Skeletal muscle cell (primary cell): ENCODE measurements at regions not wholly inside any gene's neighbourhood (a gene's known extent, or its start where the extent isn't known, plus 50 kb on each side); places are given as distances from the start of the nearest gene placed in this dataset.

Experiments used
- DNase-seq: peaks from one replicate; pipeline ENCODE4 v3.0.0-alpha.2; 2010; ENCODE audit warnings: low read depth
- H3K4me3 ChIP-seq: 2 replicates; pipeline ENCODE4 v1.5.1; 2011; ENCODE audit warnings: low read depth, mild to moderate bottlenecking, control low read depth, low read length, moderate library complexity

- H3K4me3 ChIP-seq, result no peak overlapping the region
- DNase-seq, result no peak
These were observed 548.5 kb downstream of the MTRR start for GRCh38 chr5:8417316-8418048.

- no peak for DNase-seq
- no peak overlapping the region for H3K4me3 ChIP-seq
These were observed 549.1 kb downstream of the MTRR start for GRCh38 chr5:8418049-8418426.

DNA sequence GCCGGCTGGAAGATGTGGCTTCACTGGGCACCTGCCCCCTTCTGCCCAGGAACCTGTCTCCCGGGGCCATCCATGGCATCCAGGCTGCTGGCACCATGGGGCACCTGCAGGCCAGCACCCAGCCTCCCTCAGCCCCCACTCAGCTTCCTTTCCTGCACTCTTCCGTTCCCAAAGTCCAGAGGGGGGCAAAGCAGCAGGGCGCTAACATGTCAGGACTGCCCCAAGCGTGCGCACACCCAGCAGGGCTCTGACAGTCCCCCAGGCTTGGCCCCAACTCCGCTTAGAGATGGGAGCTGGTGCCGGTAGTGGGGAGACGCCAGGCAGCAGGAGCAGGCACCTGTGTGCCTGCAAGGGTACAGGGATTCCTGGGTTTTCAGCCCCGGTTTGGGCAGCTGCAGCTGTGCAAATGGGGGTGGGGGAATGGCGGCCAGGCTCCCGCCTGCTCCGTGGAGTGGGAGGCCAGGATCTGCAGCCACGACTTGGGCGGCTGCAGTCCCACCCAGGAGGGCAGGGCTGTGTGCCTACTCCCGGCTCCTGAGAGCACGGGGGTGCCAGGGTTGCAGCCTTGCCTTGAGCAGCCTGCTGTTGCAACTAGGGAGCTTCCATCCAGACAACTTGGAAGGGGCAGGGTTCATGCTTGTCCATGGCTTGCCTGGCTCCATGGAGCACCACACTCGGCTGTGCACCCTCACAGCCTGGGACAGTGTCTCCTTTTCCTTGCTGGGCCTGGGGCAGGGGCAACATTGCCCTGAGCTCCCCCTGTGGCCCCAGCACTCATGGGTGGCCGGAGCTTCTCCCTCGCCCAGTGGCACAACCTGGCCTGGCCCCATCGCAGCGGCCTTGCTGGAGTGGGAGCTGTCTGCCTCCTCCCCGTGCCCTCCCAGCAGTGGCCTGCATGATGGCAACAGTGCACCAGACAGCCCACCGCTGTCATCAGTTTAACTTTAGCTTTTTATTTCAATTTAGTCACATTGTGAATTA is 561.1 kb downstream of the MTRR start:
- DNase-seq, result no peak
- no peak overlapping the region for H3K4me3 ChIP-seq

DNA sequence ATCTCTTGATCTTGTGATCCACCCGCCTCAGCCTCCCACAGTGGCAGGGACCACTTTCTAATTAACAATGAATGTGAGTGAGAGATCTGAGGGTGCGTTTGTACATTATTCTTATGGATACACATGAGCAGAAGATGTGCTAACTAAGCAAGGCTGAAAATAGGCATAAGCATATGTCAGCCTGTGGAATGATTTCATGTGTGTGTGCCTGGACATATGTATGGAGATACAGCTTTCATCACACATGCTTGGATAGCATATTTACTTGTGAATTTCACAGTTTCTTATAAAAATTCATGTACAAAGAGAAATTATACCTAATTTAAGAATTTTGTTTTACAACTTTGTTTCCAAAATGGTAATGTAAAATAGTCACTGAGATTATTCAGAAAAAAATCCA is 565.6 kb downstream of the MTRR start:
- DNase-seq, result no peak
- H3K4me3 ChIP-seq, result no peak overlapping the region

- no peak overlapping the region for H3K4me3 ChIP-seq
- no peak for DNase-seq
These were observed 568.0 kb downstream of the MTRR start for GRCh38 chr5:8436924-8437323.

DNA sequence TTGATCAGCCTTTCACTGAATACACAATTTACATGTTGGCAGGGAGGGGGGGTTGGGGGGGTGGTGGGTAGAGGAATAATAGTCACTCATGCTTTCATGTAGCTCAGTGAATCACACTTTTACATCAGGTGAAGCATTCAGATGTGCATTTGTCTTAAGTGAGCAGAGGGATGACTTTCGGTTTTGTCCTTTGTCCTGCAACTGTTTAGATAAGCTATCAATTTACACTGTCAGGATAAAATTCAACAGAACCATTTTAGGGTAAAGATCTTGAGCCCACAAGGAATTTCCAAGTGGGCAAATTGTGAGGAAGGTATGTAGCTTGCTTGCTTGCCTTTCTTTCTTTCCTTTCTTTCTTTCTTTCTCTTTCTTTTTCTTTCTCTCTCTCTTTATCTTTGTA is 576.2 kb downstream of the MTRR start:
- DNase-seq, result no peak
- no peak overlapping the region for H3K4me3 ChIP-seq

- no peak overlapping the region for H3K4me3 ChIP-seq
- no peak for DNase-seq
These were observed 577.2 kb downstream of the MTRR start for GRCh38 chr5:8446179-8446578.

DNA sequence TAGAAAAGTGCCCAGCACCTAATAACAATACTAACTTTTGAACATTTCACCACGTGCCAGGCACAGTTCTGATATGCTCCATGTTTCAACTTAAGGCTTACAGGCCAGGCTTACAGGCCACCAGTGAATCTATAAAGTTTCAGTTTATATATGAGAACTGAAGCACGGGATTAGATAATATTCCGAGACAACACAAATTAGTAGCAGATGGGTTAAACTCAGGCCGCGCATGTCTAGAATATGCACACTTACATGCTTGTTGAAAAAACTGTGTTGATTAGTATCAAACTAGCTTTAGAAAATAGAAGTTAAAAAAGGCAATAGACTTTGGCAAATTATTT is 587.9 kb downstream of the MTRR start:
- no peak for DNase-seq
- peak overlapping the region; percentile 7 for H3K4me3 ChIP-seq

DNA sequence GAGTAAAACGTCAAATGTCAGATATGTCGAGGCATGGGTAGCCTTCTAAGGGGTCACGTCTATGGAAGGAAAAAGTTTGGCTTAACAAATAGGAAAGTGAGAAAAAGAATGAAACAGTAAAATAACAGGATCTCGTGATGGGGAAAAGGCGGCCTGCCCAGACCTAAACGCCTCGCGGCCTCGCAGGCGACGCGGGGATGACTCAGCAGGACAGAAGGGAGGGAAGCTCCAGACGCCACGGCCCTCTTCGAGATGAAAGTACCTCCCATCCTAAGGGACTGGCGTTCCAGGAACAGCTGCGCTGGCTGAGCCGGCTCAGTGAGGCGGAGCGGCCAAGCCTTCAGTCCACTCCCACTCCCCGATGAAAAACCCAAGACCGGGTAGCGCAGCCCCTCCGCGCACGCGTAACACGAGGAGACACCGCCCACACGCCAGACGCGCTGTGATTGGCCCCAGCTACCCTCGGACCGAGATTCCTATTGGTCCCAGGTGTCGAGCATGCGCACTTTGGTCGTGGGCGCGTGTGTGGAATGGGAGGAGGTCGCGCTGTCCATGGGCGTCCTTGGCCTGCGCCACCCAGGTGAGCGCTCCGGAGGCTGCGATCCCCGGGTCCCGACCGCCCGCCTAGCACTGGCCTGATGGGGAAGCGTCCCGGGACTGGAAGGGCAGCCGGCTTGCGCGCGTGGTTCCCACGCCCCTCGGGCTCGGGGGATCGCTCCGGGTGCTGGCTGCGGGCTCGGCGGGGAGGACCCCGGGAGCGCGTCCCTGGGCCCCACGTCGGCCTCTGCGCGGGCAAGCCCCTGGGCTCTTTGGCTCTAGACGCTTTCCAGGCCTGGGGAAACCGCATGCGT is 588.5 kb downstream of the MTRR start:
- peak; percentile 96 for DNase-seq
- H3K4me3 ChIP-seq, result peak overlapping the region; percentile 75

DNA sequence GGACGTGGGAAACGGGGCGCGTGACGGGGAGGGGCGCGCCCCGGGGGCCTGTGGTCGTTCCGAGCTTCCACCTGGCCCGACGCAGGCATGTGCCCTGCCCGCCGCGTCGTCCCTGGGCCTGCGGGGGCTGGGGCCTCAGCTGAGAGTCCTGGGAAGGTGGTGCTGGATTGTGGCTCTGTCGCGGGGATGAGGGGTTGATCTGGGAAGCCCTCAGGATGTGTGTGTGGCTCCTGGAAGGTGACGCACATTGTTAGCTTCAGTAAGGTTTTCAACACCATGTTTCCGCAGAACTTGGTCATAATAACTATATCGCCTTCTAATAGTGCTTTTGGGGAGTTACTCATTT is 589.1 kb downstream of the MTRR start:
- DNase-seq, result no peak
- H3K4me3 ChIP-seq, result peak overlapping the region; percentile 75

DNA sequence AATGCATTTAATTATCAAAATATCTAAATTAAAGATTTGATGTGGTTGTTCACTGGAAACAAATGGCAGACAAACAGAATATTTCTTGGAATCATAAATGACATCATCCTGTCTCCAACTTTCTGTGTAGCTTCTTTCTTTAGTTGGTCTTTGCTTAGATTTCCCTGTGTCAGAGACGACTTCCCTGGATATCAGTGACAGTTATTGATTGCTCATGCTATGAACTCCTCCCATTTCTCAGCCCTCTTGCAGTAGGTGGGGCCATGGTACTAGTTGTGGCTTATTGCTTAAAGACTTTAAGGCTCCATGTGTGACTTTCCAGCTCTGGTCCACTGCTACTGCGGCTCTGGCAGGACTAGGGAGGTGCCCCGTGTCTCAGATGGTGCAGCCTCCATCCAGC is 592.6 kb downstream of the MTRR start:
- DNase-seq, result no peak
- no peak overlapping the region for H3K4me3 ChIP-seq

GRCh38 chr5:8462565-8462964 is 593.6 kb downstream of the MTRR start:
- no peak for DNase-seq
- H3K4me3 ChIP-seq, result no peak overlapping the region

GRCh38 chr5:8470489-8470888 is 601.5 kb downstream of the MTRR start:
- DNase-seq, result no peak
- H3K4me3 ChIP-seq, result no peak overlapping the region

- no peak overlapping the region for H3K4me3 ChIP-seq
- DNase-seq, result no peak
These were observed 602.6 kb downstream of the MTRR start for GRCh38 chr5:8471581-8471980.

- H3K4me3 ChIP-seq, result no peak overlapping the region
- no peak for DNase-seq
These were observed 604.1 kb downstream of the MTRR start for GRCh38 chr5:8473016-8473415.

- no peak for DNase-seq
- H3K4me3 ChIP-seq, result no peak overlapping the region
These were observed 605.0 kb downstream of the MTRR start for GRCh38 chr5:8473827-8474568.

- no peak for DNase-seq
- H3K4me3 ChIP-seq, result no peak overlapping the region
These were observed 605.6 kb downstream of the MTRR start for GRCh38 chr5:8474569-8474930.

- DNase-seq, result no peak
- H3K4me3 ChIP-seq, result no peak overlapping the region
These were observed 609.4 kb downstream of the MTRR start for GRCh38 chr5:8478326-8478725.

GRCh38 chr5:8481007-8481406 is 612.1 kb downstream of the MTRR start:
- no peak overlapping the region for H3K4me3 ChIP-seq
- DNase-seq, result no peak

DNA sequence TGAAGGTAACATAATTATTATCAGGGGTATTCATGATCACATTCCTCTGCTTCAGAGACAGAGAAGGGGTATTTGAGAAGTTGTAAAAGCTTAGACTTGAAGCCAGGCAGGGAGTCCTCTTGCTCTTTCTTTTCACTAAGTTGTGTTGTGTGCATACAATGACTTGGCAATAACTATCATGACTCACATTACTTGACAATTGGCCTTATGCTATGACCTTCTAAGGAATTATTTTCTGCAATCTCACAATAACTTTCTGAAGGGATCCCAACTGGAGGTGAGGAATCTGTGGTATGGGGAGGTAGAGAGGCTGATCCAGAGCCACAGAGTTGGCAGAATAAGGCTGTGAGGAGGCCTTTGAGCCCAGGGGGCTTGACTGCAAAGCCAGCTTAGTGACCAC is 622.3 kb downstream of the MTRR start:
- DNase-seq, result no peak
- no peak overlapping the region for H3K4me3 ChIP-seq
